ENCODE measurements at regions not wholly inside any gene's neighbourhood (a gene's known extent, or its start where the extent isn't known, plus 50 kb on each side); places are given as distances from the start of the nearest gene placed in this dataset.
A peak's percentile ranks its signal among the peaks of the same experiment; 100 is the strongest.

- TF ChIP-seq NFIC (IDR thresholded peaks at IDR 0.05) (no peak), CREB1 (IDR thresholded peaks at IDR 0.05; ENCODE audit: low read depth) (no peak), YY1 (IDR thresholded peaks at IDR 0.05; ENCODE audit: low read depth) (no peak), EGR1 (IDR thresholded peaks at IDR 0.05) (no peak), CEBPB (IDR thresholded peaks at IDR 0.05) (no peak), REST (IDR thresholded peaks at IDR 0.05; ENCODE audit: low read depth) (no peak)
These were observed 398.0 kb downstream of the ENC1 start for GRCh38 chr5:74242516-74242915.

GRCh38 chr5:74241751-74242140, 398.8 kb downstream of the ENC1 start:
- TF ChIP-seq TAF1 (IDR thresholded peaks at IDR 0.05; ENCODE audit: low read depth): no peak
- no peak for TF ChIP-seq RAD21 (IDR thresholded peaks at IDR 0.05; ENCODE audit: low read depth)
- peak; percentile 38; the same call in 1 of the 2 replicates for TF ChIP-seq TEAD4 (IDR thresholded peaks at IDR 0.05)

GRCh38 chr5:74240783-74241750, 399.5 kb downstream of the ENC1 start:
- TF ChIP-seq REST (IDR thresholded peaks at IDR 0.05; ENCODE audit: low read depth) (no peak), YY1 (IDR thresholded peaks at IDR 0.05; ENCODE audit: low read depth) (no peak), MAX (IDR thresholded peaks at IDR 0.05) (no peak), TAF1 (IDR thresholded peaks at IDR 0.05; ENCODE audit: low read depth) (no peak), ZBTB7A (IDR thresholded peaks at IDR 0.05; ENCODE audit: low read depth) (no peak), RAD21 (IDR thresholded peaks at IDR 0.05; ENCODE audit: low read depth) (no peak), TEAD4 (IDR thresholded peaks at IDR 0.05) (no peak), CREB1 (IDR thresholded peaks at IDR 0.05; ENCODE audit: low read depth) (no peak), FOXM1 (IDR thresholded peaks at IDR 0.05; ENCODE audit: borderline replicate concordance, low read depth) (no peak), EGR1 (IDR thresholded peaks at IDR 0.05) (no peak), NFIC (IDR thresholded peaks at IDR 0.05) (no peak), TCF12 (IDR thresholded peaks at IDR 0.05; ENCODE audit: low read depth) (no peak), CEBPB (IDR thresholded peaks at IDR 0.05) (no peak), USF1 (IDR thresholded peaks at IDR 0.05) (no peak), EP300 (IDR thresholded peaks at IDR 0.05; ENCODE audit: borderline replicate concordance) (no peak)

- TF ChIP-seq CEBPB (IDR thresholded peaks at IDR 0.05): no peak
- no peak for TF ChIP-seq USF1 (IDR thresholded peaks at IDR 0.05)
- TF ChIP-seq TAF1 (IDR thresholded peaks at IDR 0.05; ENCODE audit: low read depth): no peak
- no peak for TF ChIP-seq CREB1 (IDR thresholded peaks at IDR 0.05; ENCODE audit: low read depth)
- no peak for TF ChIP-seq ZBTB7A (IDR thresholded peaks at IDR 0.05; ENCODE audit: low read depth)
- TF ChIP-seq EP300 (IDR thresholded peaks at IDR 0.05; ENCODE audit: borderline replicate concordance): no peak
These were observed 401.3 kb downstream of the ENC1 start for GRCh38 chr5:74239261-74239660.

- TF ChIP-seq EP300 (IDR thresholded peaks at IDR 0.05; ENCODE audit: borderline replicate concordance) (no peak), CREB1 (IDR thresholded peaks at IDR 0.05; ENCODE audit: low read depth) (no peak)
These were observed 402.9 kb downstream of the ENC1 start for GRCh38 chr5:74237571-74238145.

GRCh38 chr5:74235552-74235951, 405.0 kb downstream of the ENC1 start:
- TF ChIP-seq TAF1 (IDR thresholded peaks at IDR 0.05; ENCODE audit: low read depth) (no peak), NFIC (IDR thresholded peaks at IDR 0.05) (no peak), YY1 (IDR thresholded peaks at IDR 0.05; ENCODE audit: low read depth) (no peak), CREB1 (IDR thresholded peaks at IDR 0.05; ENCODE audit: low read depth) (no peak), CEBPB (IDR thresholded peaks at IDR 0.05) (no peak), EGR1 (IDR thresholded peaks at IDR 0.05) (no peak), ZBTB7A (IDR thresholded peaks at IDR 0.05; ENCODE audit: low read depth) (no peak), MAX (IDR thresholded peaks at IDR 0.05) (no peak)
